SU-DHL-6 (cell line): ENCODE measurements at regions not wholly inside any gene's neighbourhood (a gene's known extent, or its start where the extent isn't known, plus 50 kb on each side); places are given as distances from the start of the nearest gene placed in this dataset.

ENCODE experiments used
- H2AFZ ChIP-seq: fragments of 200-600 bp; sonication (generic); 2 replicates; pipeline ENCODE4 v1.6.1; 2014; ENCODE audit warnings: low read depth, mild to moderate bottlenecking, moderate library complexity, mixed read lengths, antibody characterized with exemption, low read length; ENCODE audit not compliant: severe bottlenecking
- H3F3A ChIP-seq: fragments of 200-600 bp; shearing (Covaris generic); 2 replicates; pipeline ENCODE4 v1.6.0; 2016; ENCODE audit warnings: antibody characterized with exemption, mild to moderate bottlenecking; ENCODE audit not compliant: insufficient read depth
- H3K27ac ChIP-seq: fragments of 200-600 bp; sonication (generic); 2 replicates; pipeline ENCODE4 v1.5.1; 2016; ENCODE audit warnings: low read depth, mild to moderate bottlenecking, low read length, moderate library complexity, mixed read lengths
- H3K27me3 ChIP-seq: fragments of 200-600 bp; sonication (generic), shearing (Covaris generic); 2 replicates; pipeline ENCODE4 v1.6.0; 2014; ENCODE audit warnings: mild to moderate bottlenecking, low read length
- H3K36me3 ChIP-seq: fragments of 200-600 bp; sonication (generic); 2 replicates; pipeline ENCODE4 v1.6.1; 2014; ENCODE audit warnings: mild to moderate bottlenecking, low read length, mixed read lengths
- H3K4me2 ChIP-seq: fragments of 300-600, 200-600 bp; shearing (Covaris generic), sonication (generic); 2 replicates; pipeline ENCODE4 v1.6.0; 2014; ENCODE audit warnings: low read length, low read depth, mild to moderate bottlenecking; ENCODE audit not compliant: poor library complexity, severe bottlenecking
- H3K4me3 ChIP-seq: fragments of 200-600 bp; sonication (generic); 2 replicates; pipeline ENCODE4 v1.5.1; 2014; ENCODE audit warnings: antibody characterized with exemption, low read length, mild to moderate bottlenecking, mixed read lengths; ENCODE audit not compliant: insufficient read depth, poor library complexity, severe bottlenecking
- H3K79me2 ChIP-seq: fragments of 200-600 bp; sonication (generic); 2 replicates; pipeline ENCODE4 v1.6.1; 2014; ENCODE audit warnings: mild to moderate bottlenecking, low read length, moderate library complexity; ENCODE audit not compliant: insufficient read depth
- H3K9ac ChIP-seq: fragments of 200-600 bp; sonication (generic); 2 replicates; pipeline ENCODE4 v1.7.0; 2014; ENCODE audit warnings: mild to moderate bottlenecking, low read length
- H3K9me2 ChIP-seq: fragments of 200-600 bp; sonication (generic); replicated peaks from 2 replicates; pipeline ENCODE4 v1.6.1; 2014; ENCODE audit warnings: low read length; ENCODE audit not compliant: insufficient read depth
- H3K9me3 ChIP-seq: fragments of 200-600 bp; sonication (generic); 2 replicates; pipeline ENCODE4 v1.6.1; 2014; ENCODE audit warnings: low read length, mixed read lengths; ENCODE audit not compliant: insufficient read depth
- H4K20me1 ChIP-seq: fragments of 200-600 bp; sonication (generic); 2 replicates; pipeline ENCODE4 v1.6.1; 2014; ENCODE audit warnings: low read depth, mild to moderate bottlenecking, antibody characterized with exemption, low read length, moderate library complexity, mixed read lengths
- EZH2phosphoT487 ChIP-seq: fragments of 200-600 bp; sonication (generic), shearing (Covaris generic); conservative IDR thresholded peaks from 2 replicates; pipeline ENCODE4 v1.6.1; 2018; ENCODE audit warnings: mild to moderate bottlenecking, antibody characterized with exemption, low read length, moderate library complexity, mixed read lengths
- TF ChIP-seq, protein P1 (sequence below): fragments of 200-600 bp; sonication (generic); IDR thresholded peaks from one replicate; pipeline ENCODE4 v1.5.1; 2017; ENCODE audit warnings: antibody characterized with exemption, mild to moderate bottlenecking, low read length, moderate library complexity; ENCODE audit not compliant: insufficient read depth, poor library complexity, severe bottlenecking

DNA sequence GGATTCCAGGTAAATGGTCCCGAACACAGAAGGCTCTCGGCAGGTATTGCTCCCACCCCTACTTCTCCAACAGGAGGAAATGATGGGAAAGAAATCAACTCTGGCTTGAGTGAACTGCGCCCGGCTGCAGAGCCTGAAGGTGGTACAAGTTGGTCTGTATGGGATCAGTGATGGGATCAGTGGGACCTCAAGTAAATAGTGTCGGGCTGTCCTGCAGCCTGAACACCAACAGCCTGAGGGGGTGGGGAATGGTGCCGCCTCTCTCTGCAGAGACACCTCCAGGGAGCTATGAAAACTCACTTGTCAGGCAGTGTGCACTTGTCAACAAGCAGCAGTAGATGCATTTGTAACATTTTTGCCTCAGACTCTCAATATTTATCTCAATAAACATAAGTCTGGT lies 183.5 kb downstream of the MATN1 start:
- Histone ChIP-seq H3F3A (no peaks in the 10 kb centered on the region), H3K9me2 (no peaks in the 10 kb centered on the region), H3K9me3 (no peaks in the 10 kb centered on the region), H3K27me3 (no peaks in the 10 kb centered on the region), H3K4me3 (no peak overlapping the region), H3K9ac (no peak overlapping the region), H3K4me2 (no peak overlapping the region), H2AFZ (no peak overlapping the region), H3K36me3 (no peaks in the 10 kb centered on the region), H3K79me2 (no peaks in the 10 kb centered on the region), H4K20me1 (no peaks in the 10 kb centered on the region), H3K27ac (no peak overlapping the region)
- TF ChIP-seq, protein P1, sequence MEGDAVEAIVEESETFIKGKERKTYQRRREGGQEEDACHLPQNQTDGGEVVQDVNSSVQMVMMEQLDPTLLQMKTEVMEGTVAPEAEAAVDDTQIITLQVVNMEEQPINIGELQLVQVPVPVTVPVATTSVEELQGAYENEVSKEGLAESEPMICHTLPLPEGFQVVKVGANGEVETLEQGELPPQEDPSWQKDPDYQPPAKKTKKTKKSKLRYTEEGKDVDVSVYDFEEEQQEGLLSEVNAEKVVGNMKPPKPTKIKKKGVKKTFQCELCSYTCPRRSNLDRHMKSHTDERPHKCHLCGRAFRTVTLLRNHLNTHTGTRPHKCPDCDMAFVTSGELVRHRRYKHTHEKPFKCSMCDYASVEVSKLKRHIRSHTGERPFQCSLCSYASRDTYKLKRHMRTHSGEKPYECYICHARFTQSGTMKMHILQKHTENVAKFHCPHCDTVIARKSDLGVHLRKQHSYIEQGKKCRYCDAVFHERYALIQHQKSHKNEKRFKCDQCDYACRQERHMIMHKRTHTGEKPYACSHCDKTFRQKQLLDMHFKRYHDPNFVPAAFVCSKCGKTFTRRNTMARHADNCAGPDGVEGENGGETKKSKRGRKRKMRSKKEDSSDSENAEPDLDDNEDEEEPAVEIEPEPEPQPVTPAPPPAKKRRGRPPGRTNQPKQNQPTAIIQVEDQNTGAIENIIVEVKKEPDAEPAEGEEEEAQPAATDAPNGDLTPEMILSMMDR, result no peak
- no peak for TF ChIP-seq EZH2phosphoT487

DNA sequence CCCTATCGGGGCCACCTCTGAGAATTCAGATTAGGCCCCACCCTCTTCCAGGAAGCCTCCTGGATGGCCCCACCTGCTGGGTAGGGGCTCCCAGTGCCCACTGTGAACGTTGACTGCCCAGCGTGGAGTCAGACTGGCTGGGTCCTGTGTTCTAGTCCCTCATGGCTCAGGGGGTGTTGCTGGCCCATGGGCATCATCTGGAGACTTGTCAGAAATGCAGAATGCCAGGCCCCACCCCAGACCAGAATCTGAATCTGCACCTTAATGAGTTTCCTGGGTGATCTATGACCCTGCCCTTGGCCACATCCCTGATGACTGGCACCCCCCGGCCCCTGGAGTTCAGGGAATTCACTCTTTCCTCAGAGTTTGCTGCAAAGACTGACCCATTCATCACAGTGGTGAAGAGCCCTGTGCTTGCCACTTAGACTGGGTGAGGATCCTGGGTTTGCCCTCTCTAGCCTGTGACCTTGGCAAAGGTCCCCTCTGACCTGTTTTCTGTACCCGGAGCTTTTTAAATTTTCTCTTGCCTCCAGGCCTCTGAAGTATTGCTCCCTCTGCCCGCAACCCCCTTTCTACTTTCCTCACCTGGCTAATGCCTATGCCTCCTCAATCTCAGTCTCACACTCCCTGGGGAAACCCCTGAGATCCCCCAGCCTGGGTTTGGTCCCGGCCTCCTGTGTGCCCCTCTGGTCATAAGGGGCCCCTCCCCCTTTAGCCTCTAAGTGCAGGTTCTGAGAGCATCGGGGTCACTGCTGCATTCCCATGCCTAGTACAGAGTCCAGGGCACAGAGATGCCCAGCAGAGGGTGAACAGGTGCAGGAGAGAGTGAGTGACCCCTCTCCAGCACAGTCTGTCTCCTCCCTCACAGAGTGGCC lies 184.2 kb downstream of the MATN1 start:
- H3K27ac ChIP-seq, result no peak overlapping the region
- no peak for TF ChIP-seq EZH2phosphoT487
- TF ChIP-seq, protein P1, result no peak
- no peaks in the 10 kb centered on the region for H3K79me2 ChIP-seq
- no peaks in the 10 kb centered on the region for H3K9me2 ChIP-seq
- H3F3A ChIP-seq, result no peaks in the 10 kb centered on the region
- H3K36me3 ChIP-seq, result no peaks in the 10 kb centered on the region
- H3K4me3 ChIP-seq, result no peak overlapping the region
- no peaks in the 10 kb centered on the region for H4K20me1 ChIP-seq
- H3K4me2 ChIP-seq, result no peak overlapping the region
- H2AFZ ChIP-seq, result no peak overlapping the region
- H3K9ac ChIP-seq, result no peak overlapping the region
- H3K27me3 ChIP-seq, result no peaks in the 10 kb centered on the region
- no peaks in the 10 kb centered on the region for H3K9me3 ChIP-seq

DNA sequence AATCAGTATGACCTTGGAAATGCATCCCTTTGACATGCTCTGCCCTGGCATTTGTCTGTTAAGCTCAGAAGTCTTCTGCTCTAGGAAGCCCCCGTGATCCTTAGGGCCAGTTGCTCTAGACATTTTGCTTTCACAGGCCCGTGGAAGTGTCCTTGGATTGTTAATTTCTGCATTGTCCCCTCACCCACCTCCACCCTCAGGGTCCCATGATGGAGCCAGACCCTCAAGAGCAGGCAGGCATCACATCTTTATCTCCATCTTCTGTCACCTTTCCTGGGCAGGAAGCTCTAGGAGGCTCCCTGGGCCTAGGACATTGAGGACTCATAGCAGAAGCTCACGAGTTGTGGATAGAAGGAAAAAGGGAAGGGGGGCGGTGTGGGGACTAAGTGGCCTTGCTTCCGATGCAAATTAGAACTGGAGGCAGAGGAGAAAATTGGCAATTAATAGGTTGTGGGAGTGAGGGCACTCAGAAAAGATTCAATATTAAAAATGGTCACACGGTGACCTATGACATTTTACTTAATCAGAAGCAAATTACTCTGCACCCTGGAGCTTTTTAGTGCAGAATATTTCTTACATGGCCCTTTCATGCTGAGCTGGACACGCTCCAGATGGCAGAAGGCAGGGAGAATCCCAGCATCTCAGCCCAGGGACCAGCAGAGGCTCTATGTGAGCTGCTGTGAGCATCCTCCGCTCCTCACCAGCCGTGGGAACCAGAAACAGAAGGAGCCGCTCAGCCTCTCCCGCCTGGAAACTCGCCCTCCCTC lies 185.0 kb downstream of the MATN1 start:
- Histone ChIP-seq H3K27me3 (no peaks in the 10 kb centered on the region), H3K27ac (no peak overlapping the region), H3K36me3 (no peaks in the 10 kb centered on the region), H3K4me2 (no peak overlapping the region), H3F3A (no peaks in the 10 kb centered on the region), H3K9me2 (no peaks in the 10 kb centered on the region), H2AFZ (no peak overlapping the region), H3K9ac (no peak overlapping the region), H3K79me2 (no peaks in the 10 kb centered on the region), H3K9me3 (no peaks in the 10 kb centered on the region), H3K4me3 (no peak overlapping the region), H4K20me1 (no peaks in the 10 kb centered on the region)
- TF ChIP-seq, protein P1, result no peak
- no peak for TF ChIP-seq EZH2phosphoT487
